A673 (cell line): ENCODE measurements at regions not wholly inside any gene's neighbourhood (a gene's known extent, or its start where the extent isn't known, plus 50 kb on each side); places are given as distances from the start of the nearest gene placed in this dataset.

Source experiments
- EZH2 ChIP-seq: fragments of 200-600 bp; sonication (generic); IDR thresholded peaks from 2 replicates; pipeline ENCODE4 v1.6.1; 2017; ENCODE audit warnings: borderline replicate concordance, low read depth, mild to moderate bottlenecking, mixed read lengths, antibody characterized with exemption, low read length; ENCODE audit not compliant: poor library complexity, severe bottlenecking
- TF ChIP-seq, protein P1 (sequence below): fragments of 300-800, 200-600 bp; sonication (generic); conservative IDR thresholded peaks from 2 replicates; pipeline ENCODE4 v1.5.1; 2017; ENCODE audit warnings: low read depth, mild to moderate bottlenecking, antibody characterized with exemption, low read length, moderate library complexity, mixed read lengths

DNA sequence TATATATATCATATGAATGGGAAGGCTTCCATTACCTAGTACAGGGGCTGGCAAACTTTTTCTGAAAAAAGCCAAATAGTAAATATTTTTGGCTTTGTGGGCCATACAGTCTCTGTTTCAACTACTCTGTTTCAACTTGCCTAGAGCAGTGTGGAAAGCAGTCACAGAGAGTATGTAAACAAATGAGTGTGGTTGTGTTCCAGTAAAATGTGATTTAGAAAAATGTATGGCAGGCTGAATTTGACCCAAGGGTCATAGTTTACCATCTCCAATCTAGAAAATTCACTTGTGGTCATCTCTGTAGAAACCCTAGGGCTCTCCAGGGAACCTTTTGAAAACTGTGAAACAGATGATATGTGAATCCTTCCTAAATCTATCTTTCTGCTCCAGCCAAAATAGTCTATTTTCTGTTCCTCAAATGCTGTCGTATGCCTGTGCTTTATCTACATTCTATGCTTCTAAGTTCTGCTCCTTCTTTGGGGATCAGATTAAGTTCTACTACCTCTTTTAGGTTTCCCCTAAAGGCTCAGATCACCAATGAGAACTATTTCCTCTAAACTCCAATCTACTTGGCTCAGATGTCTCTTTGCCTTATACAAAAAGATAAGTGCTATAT, 356.2 kb downstream of the METTL15 start:
- TF ChIP-seq, protein P1, sequence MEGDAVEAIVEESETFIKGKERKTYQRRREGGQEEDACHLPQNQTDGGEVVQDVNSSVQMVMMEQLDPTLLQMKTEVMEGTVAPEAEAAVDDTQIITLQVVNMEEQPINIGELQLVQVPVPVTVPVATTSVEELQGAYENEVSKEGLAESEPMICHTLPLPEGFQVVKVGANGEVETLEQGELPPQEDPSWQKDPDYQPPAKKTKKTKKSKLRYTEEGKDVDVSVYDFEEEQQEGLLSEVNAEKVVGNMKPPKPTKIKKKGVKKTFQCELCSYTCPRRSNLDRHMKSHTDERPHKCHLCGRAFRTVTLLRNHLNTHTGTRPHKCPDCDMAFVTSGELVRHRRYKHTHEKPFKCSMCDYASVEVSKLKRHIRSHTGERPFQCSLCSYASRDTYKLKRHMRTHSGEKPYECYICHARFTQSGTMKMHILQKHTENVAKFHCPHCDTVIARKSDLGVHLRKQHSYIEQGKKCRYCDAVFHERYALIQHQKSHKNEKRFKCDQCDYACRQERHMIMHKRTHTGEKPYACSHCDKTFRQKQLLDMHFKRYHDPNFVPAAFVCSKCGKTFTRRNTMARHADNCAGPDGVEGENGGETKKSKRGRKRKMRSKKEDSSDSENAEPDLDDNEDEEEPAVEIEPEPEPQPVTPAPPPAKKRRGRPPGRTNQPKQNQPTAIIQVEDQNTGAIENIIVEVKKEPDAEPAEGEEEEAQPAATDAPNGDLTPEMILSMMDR = no peak
- TF ChIP-seq EZH2 = no peak
